ENCODE measurements at regions not wholly inside any gene's neighbourhood (a gene's known extent, or its start where the extent isn't known, plus 50 kb on each side); places are given as distances from the start of the nearest gene placed in this dataset.

GRCh38 chr9:135330307-135330631, 149.3 kb upstream of the PPP1R26 start:
- no peaks in the 10 kb centered on the region for H3K36me3 ChIP-seq (ENCODE audit: low read length)
- H3K4me2 ChIP-seq (ENCODE audit: low read depth, low read length, poor library complexity, severe bottlenecking), result no peak overlapping the region
- no peak overlapping the region for H2AFZ ChIP-seq (ENCODE audit: low read depth, low read length, severe bottlenecking)
- no peaks in the 10 kb centered on the region for H3K9me2 ChIP-seq (replicated peaks; ENCODE audit: insufficient read depth, low read length)
- no peaks in the 10 kb centered on the region for H3K79me2 ChIP-seq (ENCODE audit: insufficient read depth, low read length)
- H3K27me3 ChIP-seq (ENCODE audit: low read length), result no peaks in the 10 kb centered on the region
- H3F3A ChIP-seq (ENCODE audit: insufficient read depth), result no peaks in the 10 kb centered on the region
- H3K27ac ChIP-seq (ENCODE audit: low read depth, low read length), result no peak overlapping the region
- H3K4me3 ChIP-seq (ENCODE audit: insufficient read depth, low read length, poor library complexity, severe bottlenecking), result no peak overlapping the region
- no peak for TF ChIP-seq EZH2phosphoT487 (conservative IDR thresholded peaks at IDR 0.05; ENCODE audit: low read length)
- no peaks in the 10 kb centered on the region for H4K20me1 ChIP-seq (ENCODE audit: low read depth, low read length)
- no peaks in the 10 kb centered on the region for H3K9me3 ChIP-seq (ENCODE audit: insufficient read depth, low read length)
- no peak overlapping the region for H3K9ac ChIP-seq (ENCODE audit: low read length)

- no peak overlapping the region for H2AFZ ChIP-seq (ENCODE audit: low read depth, low read length, severe bottlenecking)
- no peaks in the 10 kb centered on the region for H3F3A ChIP-seq (ENCODE audit: insufficient read depth)
- no peaks in the 10 kb centered on the region for H3K36me3 ChIP-seq (ENCODE audit: low read length)
- H4K20me1 ChIP-seq (ENCODE audit: low read depth, low read length), result no peaks in the 10 kb centered on the region
- no peaks in the 10 kb centered on the region for H3K27me3 ChIP-seq (ENCODE audit: low read length)
- H3K27ac ChIP-seq (ENCODE audit: low read depth, low read length), result no peak overlapping the region
- H3K9me3 ChIP-seq (ENCODE audit: insufficient read depth, low read length), result no peaks in the 10 kb centered on the region
- no peaks in the 10 kb centered on the region for H3K79me2 ChIP-seq (ENCODE audit: insufficient read depth, low read length)
- H3K4me3 ChIP-seq (ENCODE audit: insufficient read depth, low read length, poor library complexity, severe bottlenecking), result no peak overlapping the region
- no peaks in the 10 kb centered on the region for H3K9me2 ChIP-seq (replicated peaks; ENCODE audit: insufficient read depth, low read length)
- H3K9ac ChIP-seq (ENCODE audit: low read length), result no peak overlapping the region
- no peak overlapping the region for H3K4me2 ChIP-seq (ENCODE audit: low read depth, low read length, poor library complexity, severe bottlenecking)
- TF ChIP-seq EZH2phosphoT487 (conservative IDR thresholded peaks at IDR 0.05; ENCODE audit: low read length), result no peak
- TF ChIP-seq, protein P1, sequence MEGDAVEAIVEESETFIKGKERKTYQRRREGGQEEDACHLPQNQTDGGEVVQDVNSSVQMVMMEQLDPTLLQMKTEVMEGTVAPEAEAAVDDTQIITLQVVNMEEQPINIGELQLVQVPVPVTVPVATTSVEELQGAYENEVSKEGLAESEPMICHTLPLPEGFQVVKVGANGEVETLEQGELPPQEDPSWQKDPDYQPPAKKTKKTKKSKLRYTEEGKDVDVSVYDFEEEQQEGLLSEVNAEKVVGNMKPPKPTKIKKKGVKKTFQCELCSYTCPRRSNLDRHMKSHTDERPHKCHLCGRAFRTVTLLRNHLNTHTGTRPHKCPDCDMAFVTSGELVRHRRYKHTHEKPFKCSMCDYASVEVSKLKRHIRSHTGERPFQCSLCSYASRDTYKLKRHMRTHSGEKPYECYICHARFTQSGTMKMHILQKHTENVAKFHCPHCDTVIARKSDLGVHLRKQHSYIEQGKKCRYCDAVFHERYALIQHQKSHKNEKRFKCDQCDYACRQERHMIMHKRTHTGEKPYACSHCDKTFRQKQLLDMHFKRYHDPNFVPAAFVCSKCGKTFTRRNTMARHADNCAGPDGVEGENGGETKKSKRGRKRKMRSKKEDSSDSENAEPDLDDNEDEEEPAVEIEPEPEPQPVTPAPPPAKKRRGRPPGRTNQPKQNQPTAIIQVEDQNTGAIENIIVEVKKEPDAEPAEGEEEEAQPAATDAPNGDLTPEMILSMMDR (IDR thresholded peaks at IDR 0.05; ENCODE audit: insufficient read depth, low read length, poor library complexity, severe bottlenecking), result no peak
Observed at GRCh38 chr9:135330685-135331590, 148.6 kb upstream of the PPP1R26 start.

DNA sequence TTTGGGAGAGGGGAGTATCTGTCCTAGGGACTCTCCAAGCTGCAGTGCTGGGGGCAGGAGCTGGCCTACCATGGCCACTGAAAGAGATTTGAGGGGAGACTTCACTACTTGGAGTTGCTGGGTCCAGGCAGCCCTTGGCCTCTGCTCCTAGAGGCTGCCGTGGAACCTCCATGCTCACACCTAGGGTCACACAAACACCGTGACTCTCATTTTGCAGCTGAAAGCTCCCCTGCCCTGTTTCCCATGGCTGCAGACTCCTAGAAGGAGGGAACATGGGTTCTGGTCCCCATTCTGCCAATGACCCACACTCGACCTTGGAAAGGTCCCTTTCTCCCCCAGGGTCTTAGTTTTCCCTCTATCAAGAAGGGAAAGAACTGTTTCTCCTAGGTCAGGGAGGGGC, 147.1 kb upstream of the PPP1R26 start:
- Histone ChIP-seq H3K27ac (ENCODE audit: low read depth, low read length) (no peak overlapping the region), H3K27me3 (ENCODE audit: low read length) (no peaks in the 10 kb centered on the region), H3K4me2 (ENCODE audit: low read depth, low read length, poor library complexity, severe bottlenecking) (no peak overlapping the region), H4K20me1 (ENCODE audit: low read depth, low read length) (no peaks in the 10 kb centered on the region), H3K9ac (ENCODE audit: low read length) (no peak overlapping the region), H3K36me3 (ENCODE audit: low read length) (no peaks in the 10 kb centered on the region), H3K9me3 (ENCODE audit: insufficient read depth, low read length) (no peaks in the 10 kb centered on the region), H3K9me2 (replicated peaks; ENCODE audit: insufficient read depth, low read length) (no peaks in the 10 kb centered on the region), H3K4me3 (ENCODE audit: insufficient read depth, low read length, poor library complexity, severe bottlenecking) (no peak overlapping the region), H2AFZ (ENCODE audit: low read depth, low read length, severe bottlenecking) (no peak overlapping the region), H3F3A (ENCODE audit: insufficient read depth) (no peaks in the 10 kb centered on the region), H3K79me2 (ENCODE audit: insufficient read depth, low read length) (no peaks in the 10 kb centered on the region)
- no peak for TF ChIP-seq EZH2phosphoT487 (conservative IDR thresholded peaks at IDR 0.05; ENCODE audit: low read length)
- TF ChIP-seq, protein P1 (IDR thresholded peaks at IDR 0.05; ENCODE audit: insufficient read depth, low read length, poor library complexity, severe bottlenecking), result no peak
